Right lobe of liver (tissue), 4 donors: ENCODE measurements at regions not wholly inside any gene's neighbourhood (a gene's known extent, or its start where the extent isn't known, plus 50 kb on each side); places are given as distances from the start of the nearest gene placed in this dataset.

ENCODE experiments used
- CTCF ChIP-seq, 4 donors: fragments of 200-600 bp in 3 of 4; fragments of 450-650 bp in 1 of 4; IDR thresholded peaks; one replicate each; pipeline versions ENCODE4 v1.5.1 to v1.8.0; 2016 to 2022; ENCODE audit warnings: antibody characterized with exemption in 4 of 4, mild to moderate bottlenecking in 2 of 4
- POLR2A ChIP-seq: fragments of 450-650 bp; IDR thresholded peaks from one replicate; pipeline ENCODE4 v1.6.1; 2017; ENCODE audit warnings: antibody characterized with exemption, mild to moderate bottlenecking
- donor health status: DM: no; HTN: no; CAD: no.
- donor health status: DM: no; HTN: no; CAD: no.
- donor health status: DM: no; HTN: yes; CAD: no.

- TF ChIP-seq POLR2A: no peak
- no peak for TF ChIP-seq CTCF (IDR thresholded peaks at IDR 0.05)
These were observed 89.1 kb upstream of the HAND1 start for GRCh38 chr5:154567155-154567554.
